GM12864 (cell line): ENCODE measurements at regions not wholly inside any gene's neighbourhood (a gene's known extent, or its start where the extent isn't known, plus 50 kb on each side); places are given as distances from the start of the nearest gene placed in this dataset.

Experiments
- DNase-seq: peaks from one replicate; pipeline ENCODE4 v3.0.0-alpha.2; 2011; ENCODE audit warnings: low read depth
- H3K4me3 ChIP-seq: 2 replicates; pipeline ENCODE4 v1.5.1; 2011; ENCODE audit warnings: mild to moderate bottlenecking, low read depth, low read length, control low read depth
- CTCF ChIP-seq: IDR thresholded peaks from 2 replicates; pipeline ENCODE4 v1.5.1; 2011; ENCODE audit warnings: low read depth, mild to moderate bottlenecking, moderate library complexity, low read length, control low read depth, inconsistent platforms; ENCODE audit errors: missing control alignments

- no peak for TF ChIP-seq CTCF
- no peak overlapping the region for H3K4me3 ChIP-seq
- DNase-seq: no peak
Measured at GRCh38 chr11:119829402-119829801, 100.4 kb upstream of the NECTIN1 start.

- no peak overlapping the region for H3K4me3 ChIP-seq
- no peak for TF ChIP-seq CTCF
- DNase-seq: no peak
Measured at GRCh38 chr11:119828819-119829218, 99.8 kb upstream of the NECTIN1 start.

GRCh38 chr11:119828006-119828405 is 99.0 kb upstream of the NECTIN1 start:
- H3K4me3 ChIP-seq: no peak overlapping the region
- DNase-seq: no peak
- TF ChIP-seq CTCF: no peak

- H3K4me3 ChIP-seq: no peak overlapping the region
- no peak for DNase-seq
- TF ChIP-seq CTCF: no peak
Measured at GRCh38 chr11:119827113-119827512, 98.1 kb upstream of the NECTIN1 start.

- no peak overlapping the region for H3K4me3 ChIP-seq
- no peak for TF ChIP-seq CTCF
- no peak for DNase-seq
Measured at GRCh38 chr11:119823077-119823476, 94.1 kb upstream of the NECTIN1 start.

- TF ChIP-seq CTCF: no peak
- no peak overlapping the region for H3K4me3 ChIP-seq
- DNase-seq: no peak
Measured at GRCh38 chr11:119816660-119817059, 87.7 kb upstream of the NECTIN1 start.

- no peak for TF ChIP-seq CTCF
- no peak for DNase-seq
Measured at GRCh38 chr11:119814766-119815165, 85.8 kb upstream of the NECTIN1 start.

More at GRCh38 chr11:119814766-119815165, 85.8 kb upstream of the NECTIN1 start:
- H3K4me3 ChIP-seq: no peak overlapping the region
